Effector memory CD4-positive, alpha-beta T cell (primary cell): ENCODE measurements at regions not wholly inside any gene's neighbourhood (a gene's known extent, or its start where the extent isn't known, plus 50 kb on each side); places are given as distances from the start of the nearest gene placed in this dataset.

Experiments
- DNase-seq, 3 donors: peaks; one replicate each; pipeline ENCODE4 v3.0.0-alpha.2; 2020
- H3K27ac ChIP-seq: 2 replicates; pipeline ENCODE4 v1.7.0; 2013; ENCODE audit warnings: mild to moderate bottlenecking, low read length, moderate library complexity; ENCODE audit not compliant: insufficient read depth, poor library complexity, severe bottlenecking
- H3K27me3 ChIP-seq: replicated peaks from 2 replicates; pipeline ENCODE4 v1.7.0; 2013; ENCODE audit warnings: mild to moderate bottlenecking, low read length; ENCODE audit not compliant: insufficient read depth, control insufficient read depth, poor library complexity, severe bottlenecking
- H3K36me3 ChIP-seq: 2 replicates; pipeline ENCODE4 v1.7.0; 2013; ENCODE audit warnings: mild to moderate bottlenecking, low read length, moderate library complexity; ENCODE audit not compliant: control insufficient read depth, insufficient read depth
- H3K4me1 ChIP-seq: 2 replicates; pipeline ENCODE4 v1.7.0; 2013; ENCODE audit warnings: low read length, mild to moderate bottlenecking; ENCODE audit not compliant: control insufficient read depth, insufficient read depth, poor library complexity, severe bottlenecking
- H3K4me3 ChIP-seq: 2 replicates; pipeline ENCODE4 v1.7.0; 2013; ENCODE audit warnings: low read length, low read depth, mild to moderate bottlenecking; ENCODE audit not compliant: insufficient read depth, poor library complexity, severe bottlenecking
- H3K9me3 ChIP-seq: 2 replicates; pipeline ENCODE4 v1.7.0; 2013; ENCODE audit warnings: mild to moderate bottlenecking, low read length, moderate library complexity; ENCODE audit not compliant: control insufficient read depth

DNA sequence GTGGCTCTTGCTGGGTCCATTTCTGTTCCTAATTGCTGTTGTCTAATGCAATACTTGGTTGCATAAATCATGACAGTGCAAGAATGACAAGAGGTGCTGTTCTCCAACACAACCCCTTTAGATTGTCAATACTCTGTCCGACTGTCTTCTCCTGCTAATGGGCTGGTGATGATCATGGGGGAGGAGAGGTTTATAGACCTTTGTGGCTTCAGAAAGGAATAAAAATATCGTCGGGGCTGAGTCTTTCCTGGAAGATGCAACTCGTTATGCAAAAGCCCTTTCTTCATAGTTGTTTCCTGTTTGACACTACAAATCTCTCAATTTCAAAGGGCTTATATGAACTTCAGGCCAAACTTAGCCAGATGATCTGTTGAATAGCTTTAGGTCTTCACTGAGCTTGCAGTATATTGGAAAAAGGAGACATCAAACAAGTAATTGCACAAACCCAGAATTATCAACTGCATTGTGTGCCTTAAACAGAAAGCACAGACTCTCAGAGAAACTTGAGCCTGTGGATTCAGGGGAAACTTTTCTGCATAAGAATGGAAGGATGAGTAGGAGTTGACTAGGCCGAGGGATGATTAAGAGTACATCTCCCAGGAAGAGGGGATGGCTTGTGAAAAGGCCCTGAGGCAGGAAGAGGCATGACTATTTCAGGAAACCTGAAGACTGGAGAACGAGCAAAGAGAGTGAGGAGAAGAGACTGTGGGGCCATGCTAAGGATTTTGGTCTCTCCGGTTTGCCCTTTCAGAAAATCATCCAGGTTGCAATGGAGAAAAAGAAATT lies 107.6 kb downstream of the TSEN15 start:
- no peak for DNase-seq
- Histone ChIP-seq H3K9me3 (no peaks in the 10 kb centered on the region), H3K4me3 (no peak overlapping the region), H3K27ac (no peak overlapping the region), H3K36me3 (no peaks in the 10 kb centered on the region), H3K4me1 (no peaks in the 10 kb centered on the region), H3K27me3 (no peaks in the 10 kb centered on the region)

GRCh38 chr1:184160236-184160635 lies 108.7 kb downstream of the TSEN15 start:
- DNase-seq: no peak
- Histone ChIP-seq H3K4me3 (no peak overlapping the region), H3K9me3 (no peaks in the 10 kb centered on the region), H3K27me3 (no peaks in the 10 kb centered on the region), H3K4me1 (no peaks in the 10 kb centered on the region), H3K36me3 (no peaks in the 10 kb centered on the region), H3K27ac (no peak overlapping the region)

DNA sequence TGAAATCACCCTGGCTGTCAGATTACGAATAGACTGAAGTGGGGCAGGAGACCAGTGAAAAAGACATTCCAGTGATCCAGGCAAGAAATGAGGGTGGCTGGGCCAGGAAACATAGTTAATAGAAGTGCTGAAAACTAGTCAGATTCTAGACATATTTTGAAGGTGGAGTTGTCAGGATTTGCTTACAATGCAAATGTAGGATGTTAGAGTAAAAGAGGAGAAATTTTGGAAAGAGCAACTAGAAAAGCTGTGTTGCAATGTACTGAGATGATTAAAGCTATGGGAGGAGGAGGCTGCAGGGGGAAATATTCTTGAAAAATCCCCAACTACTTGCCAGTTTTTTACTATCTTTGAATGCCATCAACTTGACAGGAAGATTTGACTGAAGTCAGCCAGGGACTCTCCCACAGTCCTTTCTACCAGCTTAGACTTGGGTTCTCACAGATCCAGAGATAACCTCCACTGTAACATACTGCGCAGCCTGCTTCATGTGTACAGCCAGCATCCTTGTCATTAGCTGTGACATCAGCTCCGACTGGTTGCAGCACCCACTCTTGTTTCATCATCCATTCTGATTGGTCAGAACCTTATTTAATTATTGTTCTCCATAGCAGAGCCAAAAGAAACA lies 109.7 kb downstream of the TSEN15 start:
- Histone ChIP-seq H3K27ac (no peak overlapping the region), H3K9me3 (no peaks in the 10 kb centered on the region), H3K27me3 (no peaks in the 10 kb centered on the region), H3K4me3 (no peak overlapping the region), H3K4me1 (no peaks in the 10 kb centered on the region), H3K36me3 (no peaks in the 10 kb centered on the region)
- DNase-seq: no peak

DNA sequence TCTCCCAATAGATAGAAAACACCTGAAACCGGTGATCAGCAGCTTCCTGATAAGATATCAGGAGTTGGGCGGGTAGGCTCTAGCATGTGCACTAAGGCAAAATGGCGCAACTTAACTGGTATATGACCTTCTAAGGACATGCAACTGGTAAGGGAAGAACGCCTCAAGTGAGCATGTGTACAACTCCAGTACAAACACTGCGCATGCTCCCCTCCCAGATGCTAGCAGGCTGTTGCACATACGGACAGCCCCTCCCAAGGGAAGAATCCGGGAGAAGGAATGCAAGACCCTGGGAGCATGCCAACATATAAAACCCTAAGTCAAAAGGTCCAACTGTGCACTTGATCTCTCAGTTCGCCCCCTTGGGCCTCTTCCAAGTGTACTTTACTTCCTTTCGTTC lies 110.8 kb downstream of the TSEN15 start:
- no peaks in the 10 kb centered on the region for H3K4me1 ChIP-seq

DNA sequence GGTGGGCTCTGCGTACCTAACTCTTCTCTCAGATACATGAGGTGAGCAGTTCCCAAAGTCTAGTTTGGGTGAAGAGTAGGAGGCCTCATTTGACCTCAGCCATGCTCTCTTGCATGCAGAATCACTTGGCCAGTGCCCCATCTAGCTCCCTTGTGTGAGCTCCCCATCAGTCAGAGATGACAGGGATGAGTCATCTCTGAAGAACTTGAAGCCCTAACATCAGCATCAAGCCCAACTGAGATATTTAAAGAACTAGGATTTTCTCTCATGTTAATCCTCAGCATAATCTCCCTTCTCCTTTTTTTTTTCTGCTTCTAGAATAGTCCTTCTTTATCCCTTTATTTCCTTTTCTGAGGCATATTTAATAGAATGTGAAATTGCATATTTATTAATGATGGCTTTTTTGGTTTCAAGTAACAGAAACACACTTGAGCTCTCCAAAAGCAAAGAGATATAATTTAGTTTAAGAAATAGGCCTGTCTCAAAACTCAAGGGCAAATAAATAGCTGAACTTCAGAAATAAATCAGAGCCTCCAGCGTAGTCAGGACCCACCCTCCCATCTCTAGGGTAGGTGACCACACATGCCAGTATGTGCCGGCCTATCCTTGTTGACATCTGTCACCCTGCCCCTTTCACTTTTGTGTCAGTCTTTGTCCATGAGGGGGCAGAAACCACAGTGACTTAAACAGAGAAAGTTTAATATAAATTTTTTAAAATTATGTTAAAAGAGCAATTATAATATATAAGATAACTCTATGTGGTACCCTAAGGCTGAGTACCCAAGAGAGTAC lies 112.3 kb downstream of the TSEN15 start:
- Histone ChIP-seq H3K27me3 (no peaks in the 10 kb centered on the region), H3K4me3 (no peak overlapping the region), H3K9me3 (no peaks in the 10 kb centered on the region), H3K36me3 (no peaks in the 10 kb centered on the region), H3K4me1 (no peaks in the 10 kb centered on the region), H3K27ac (no peak overlapping the region)
- no peak for DNase-seq

More for the DNA sequence above, 110.8 kb downstream of the TSEN15 start:
- Histone ChIP-seq H3K36me3 (no peaks in the 10 kb centered on the region), H3K27me3 (no peaks in the 10 kb centered on the region), H3K9me3 (no peaks in the 10 kb centered on the region), H3K4me3 (no peak overlapping the region), H3K27ac (no peak overlapping the region)
- DNase-seq: no peak

DNA sequence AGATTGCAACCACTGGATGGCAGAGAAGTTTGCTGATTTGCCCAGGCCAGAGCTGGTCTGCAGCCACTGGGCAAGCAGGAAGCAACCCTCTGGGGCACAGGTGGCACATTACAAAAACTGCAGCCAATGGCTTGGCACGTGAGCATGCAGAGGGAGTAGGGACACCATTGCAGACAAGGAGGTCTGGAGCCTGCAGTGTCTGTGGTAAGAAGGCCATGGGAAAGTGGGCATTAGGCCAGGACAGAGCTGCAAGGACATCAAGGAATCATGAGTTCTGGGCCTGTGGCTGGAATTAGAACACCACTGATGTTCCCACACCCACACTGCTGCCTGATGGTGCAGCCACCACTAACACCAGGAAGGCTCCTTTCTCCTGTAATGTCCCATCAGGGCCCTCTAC lies 113.0 kb downstream of the TSEN15 start:
- DNase-seq: no peak
- H3K36me3 ChIP-seq: no peaks in the 10 kb centered on the region
- no peak overlapping the region for H3K4me3 ChIP-seq
- H3K27ac ChIP-seq: no peak overlapping the region
- H3K27me3 ChIP-seq: no peaks in the 10 kb centered on the region
- no peaks in the 10 kb centered on the region for H3K4me1 ChIP-seq
- no peaks in the 10 kb centered on the region for H3K9me3 ChIP-seq

DNA sequence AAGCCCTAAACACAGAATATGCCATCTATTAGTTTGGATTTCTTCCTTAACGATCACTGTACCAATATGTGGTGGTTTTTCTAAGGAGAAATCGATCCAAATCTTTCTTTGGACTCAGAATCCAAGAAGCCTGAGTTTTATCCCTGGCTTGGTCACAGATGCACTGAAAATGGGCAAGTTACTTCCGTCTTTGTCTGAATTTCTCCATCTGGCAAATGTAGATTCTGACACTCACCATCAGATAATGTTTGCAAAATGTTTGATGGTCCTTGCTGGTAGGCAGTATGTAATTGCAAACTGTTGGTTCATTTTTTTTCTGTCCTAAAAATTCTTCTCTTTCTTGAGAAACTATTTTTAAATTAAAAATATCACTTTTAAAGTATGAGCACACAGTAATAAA lies 115.0 kb downstream of the TSEN15 start:
- no peak for DNase-seq
- Histone ChIP-seq H3K9me3 (no peaks in the 10 kb centered on the region), H3K27me3 (no peaks in the 10 kb centered on the region), H3K4me3 (no peak overlapping the region), H3K36me3 (no peaks in the 10 kb centered on the region), H3K4me1 (no peaks in the 10 kb centered on the region), H3K27ac (no peak overlapping the region)

- H3K27ac ChIP-seq: no peak overlapping the region
- DNase-seq: no peak
- H3K9me3 ChIP-seq: no peaks in the 10 kb centered on the region
- H3K4me1 ChIP-seq: no peaks in the 10 kb centered on the region
- no peaks in the 10 kb centered on the region for H3K27me3 ChIP-seq
- H3K4me3 ChIP-seq: no peak overlapping the region
- H3K36me3 ChIP-seq: no peaks in the 10 kb centered on the region
These were observed 115.8 kb downstream of the TSEN15 start for GRCh38 chr1:184167352-184167751.

- Histone ChIP-seq H3K36me3 (no peaks in the 10 kb centered on the region), H3K27me3 (no peaks in the 10 kb centered on the region), H3K27ac (no peak overlapping the region), H3K4me3 (no peak overlapping the region), H3K4me1 (no peaks in the 10 kb centered on the region), H3K9me3 (no peaks in the 10 kb centered on the region)
- DNase-seq: no peak
These were observed 119.2 kb downstream of the TSEN15 start for GRCh38 chr1:184170719-184171118.

DNA sequence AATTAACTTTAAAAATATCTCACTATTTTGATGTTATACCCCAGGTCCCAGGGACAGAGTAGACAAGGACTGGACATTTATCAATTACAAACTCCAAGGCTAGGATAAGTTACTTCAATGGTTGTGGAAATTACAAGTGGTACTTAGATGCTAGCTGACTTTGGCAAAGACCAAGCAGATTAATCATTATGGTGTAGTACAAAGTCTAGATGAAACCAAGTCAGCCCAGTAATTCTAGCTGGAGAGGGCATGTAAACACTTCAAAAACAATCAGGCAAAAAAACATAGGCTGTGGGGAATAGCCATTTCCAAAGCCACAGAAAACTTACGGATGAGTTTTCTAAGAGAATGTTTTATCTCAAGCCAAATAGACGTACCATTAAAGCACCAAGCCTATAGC lies 124.5 kb downstream of the TSEN15 start:
- H3K27ac ChIP-seq: no peak overlapping the region
- H3K27me3 ChIP-seq: no peaks in the 10 kb centered on the region
- no peak overlapping the region for H3K4me3 ChIP-seq
- DNase-seq: no peak
- H3K9me3 ChIP-seq: no peaks in the 10 kb centered on the region
- H3K36me3 ChIP-seq: no peaks in the 10 kb centered on the region
- H3K4me1 ChIP-seq: no peaks in the 10 kb centered on the region
